Tibial artery (tissue), 4 donors: ENCODE measurements at regions not wholly inside any gene's neighbourhood (a gene's known extent, or its start where the extent isn't known, plus 50 kb on each side); places are given as distances from the start of the nearest gene placed in this dataset.

Experiments used
- DNase-seq, 2 donors: peaks; one replicate each; pipeline ENCODE4 v3.0.0-alpha.2; 2019
- H3K27ac ChIP-seq, 2 donors: fragments of 200-600 bp; sonication (generic) in 1 of 2; 1 replicate in 1 of 2; 2 replicates in 1 of 2; pipeline ENCODE4 v1.5.1; 2018 to 2019; ENCODE audit warnings: mild to moderate bottlenecking in 1 of 2
- H3K27me3 ChIP-seq, 2 donors: fragments of 200-600 bp; sonication (generic) in 1 of 2; one replicate each; pipeline versions ENCODE4 v1.5.1 to v1.6.0; 2016 to 2019
- H3K36me3 ChIP-seq, 3 donors: fragments of 200-600 bp; sonication (generic) in 2 of 3; one replicate each; pipeline ENCODE4 v1.5.1; 2016 to 2019; ENCODE audit warnings: mild to moderate bottlenecking in 2 of 3
- H3K4me1 ChIP-seq, 4 donors: fragments of 200-600 bp; sonication (generic) in 2 of 4; 1 replicate in 3 of 4; 2 replicates in 1 of 4; pipeline ENCODE4 v1.5.1; 2016 to 2019
- H3K4me3 ChIP-seq, 2 donors: fragments of 200-600 bp; sonication (generic) in 1 of 2; 1 replicate in 1 of 2; 2 replicates in 1 of 2; pipeline ENCODE4 v1.5.1; 2018 to 2019; ENCODE audit warnings: mild to moderate bottlenecking in 2 of 2
- H3K9me3 ChIP-seq, 3 donors: fragments of 200-600 bp; sonication (generic) in 1 of 3; one replicate each; pipeline ENCODE4 v1.5.1; 2016 to 2019
- CTCF ChIP-seq, 2 experiments: fragments of 200-600 bp in 1 of 2; fragments of 450-650 bp in 1 of 2; IDR thresholded peaks; one replicate each; pipeline ENCODE4 v1.5.1; 2017 to 2019; ENCODE audit warnings: antibody characterized with exemption in 2 of 2, mild to moderate bottlenecking in 1 of 2, moderate library complexity in 1 of 2
- intact Hi-C: fragments of 100-400 bp; cut with DNase I; formaldehyde crosslinking; loops from one replicate; pipeline ENCODE4 v1.15.0; 2023; ENCODE audit warnings: low total_unique reads

DNA sequence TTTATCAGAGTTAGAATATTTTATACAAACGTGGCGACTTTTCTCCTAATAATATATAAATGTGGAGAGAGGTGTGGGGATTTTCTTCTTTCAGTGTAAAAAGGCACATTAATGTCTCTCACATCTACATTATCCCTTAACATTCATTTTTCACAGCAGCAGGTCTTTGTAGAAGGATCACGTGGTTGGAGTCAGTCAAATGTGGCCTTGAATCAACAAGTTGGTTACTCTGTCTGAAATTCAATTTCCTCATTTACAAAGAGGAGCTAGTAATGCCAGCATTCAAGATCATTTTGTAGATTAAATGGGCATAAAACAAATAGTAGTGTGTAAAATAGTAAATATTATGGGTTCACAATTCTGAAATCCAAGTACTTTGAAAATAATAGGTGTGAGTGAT is 183.1 kb upstream of the SEMA3E start:
- Histone ChIP-seq H3K9me3 (no peaks in the 10 kb centered on the region), H3K27me3 (no peaks in the 10 kb centered on the region)
- intact Hi-C loops, result loop anchor here (10.0 kb wide), 1 partner anchor 747 kb away; no protein-coding TSS in a partner anchor

DNA sequence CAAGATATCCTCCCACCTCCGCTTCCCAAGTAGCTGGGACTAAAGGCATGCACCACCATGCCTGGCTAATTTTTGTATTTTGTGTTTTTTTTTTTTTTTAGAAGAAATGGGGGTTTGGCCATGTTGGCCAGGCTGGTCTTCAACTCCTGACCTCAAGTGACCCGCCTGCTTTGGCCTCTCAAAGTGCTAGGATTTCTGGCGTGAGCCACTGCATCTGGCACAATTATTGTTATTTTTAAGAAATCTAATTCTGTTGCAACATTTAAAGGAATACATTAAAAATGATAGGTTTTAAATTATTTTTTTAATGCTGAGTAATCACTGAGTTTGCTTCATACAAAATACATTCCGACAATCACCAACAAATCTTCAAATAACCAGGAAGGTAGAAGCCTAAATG is 178.1 kb upstream of the SEMA3E start:
- intact Hi-C loops, result no loop called here
- DNase-seq, result no peak
- Histone ChIP-seq H3K27ac (no peak overlapping the region), H3K4me3 (no peak overlapping the region), H3K9me3 (no peaks in the 10 kb centered on the region), H3K4me1 (no peaks in the 10 kb centered on the region), H3K36me3 (no peaks in the 10 kb centered on the region), H3K27me3 (no peaks in the 10 kb centered on the region)
- TF ChIP-seq CTCF (IDR thresholded peaks at IDR 0.05), result no peak

More for the DNA sequence above, 183.1 kb upstream of the SEMA3E start:
- Histone ChIP-seq H3K36me3 (no peaks in the 10 kb centered on the region), H3K4me1 (no peaks in the 10 kb centered on the region), H3K4me3 (no peak overlapping the region), H3K27ac (no peak overlapping the region)
- TF ChIP-seq CTCF (IDR thresholded peaks at IDR 0.05), result no peak
- DNase-seq, result no peak

DNA sequence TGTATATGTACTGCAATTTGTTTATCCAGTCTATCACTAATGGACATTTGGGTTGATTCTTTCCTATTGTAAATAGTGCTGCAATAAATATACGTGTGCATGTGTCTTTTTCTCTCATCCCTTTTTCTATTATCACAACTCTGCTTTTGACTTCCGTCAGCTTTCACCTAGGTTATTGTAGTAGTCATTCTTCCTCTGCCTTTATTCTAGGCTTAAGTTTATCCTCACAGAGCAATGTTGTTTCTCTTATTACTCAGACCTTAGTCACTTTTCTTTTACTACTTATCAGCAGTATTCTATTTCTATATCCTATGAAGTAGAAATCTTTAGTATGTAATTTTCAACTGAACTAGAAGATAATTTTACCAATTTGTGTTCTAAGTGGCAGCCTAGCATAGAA is 175.3 kb upstream of the SEMA3E start:
- no peaks in the 10 kb centered on the region for H3K4me1 ChIP-seq
- DNase-seq, result no peak
- TF ChIP-seq CTCF (IDR thresholded peaks at IDR 0.05), result no peak
- no peaks in the 10 kb centered on the region for H3K36me3 ChIP-seq
- intact Hi-C loops, result no loop called here
- no peaks in the 10 kb centered on the region for H3K27me3 ChIP-seq
- no peaks in the 10 kb centered on the region for H3K9me3 ChIP-seq
- no peak overlapping the region for H3K4me3 ChIP-seq
- no peak overlapping the region for H3K27ac ChIP-seq

- no peak overlapping the region for H3K27ac ChIP-seq
- DNase-seq, result no peak
- H3K36me3 ChIP-seq, result no peaks in the 10 kb centered on the region
- H3K27me3 ChIP-seq, result no peaks in the 10 kb centered on the region
- TF ChIP-seq CTCF (IDR thresholded peaks at IDR 0.05), result no peak
- no peaks in the 10 kb centered on the region for H3K4me1 ChIP-seq
- H3K9me3 ChIP-seq, result no peaks in the 10 kb centered on the region
- intact Hi-C loops, result no loop called here
- H3K4me3 ChIP-seq, result no peak overlapping the region
These were observed 172.9 kb upstream of the SEMA3E start for GRCh38 chr7:83821866-83822265.

GRCh38 chr7:83820641-83821040 is 171.7 kb upstream of the SEMA3E start:
- no peaks in the 10 kb centered on the region for H3K27me3 ChIP-seq
- H3K36me3 ChIP-seq, result no peaks in the 10 kb centered on the region
- no peak for TF ChIP-seq CTCF (IDR thresholded peaks at IDR 0.05)
- DNase-seq, result no peak
- H3K4me1 ChIP-seq, result no peaks in the 10 kb centered on the region
- no peak overlapping the region for H3K4me3 ChIP-seq
- no peak overlapping the region for H3K27ac ChIP-seq
- intact Hi-C loops, result no loop called here
- no peaks in the 10 kb centered on the region for H3K9me3 ChIP-seq

GRCh38 chr7:83819911-83820310 is 171.0 kb upstream of the SEMA3E start:
- intact Hi-C loops, result no loop called here
- Histone ChIP-seq H3K4me1 (no peaks in the 10 kb centered on the region), H3K27ac (no peak overlapping the region)

More at GRCh38 chr7:83819911-83820310, 171.0 kb upstream of the SEMA3E start:
- DNase-seq, result no peak
- H3K27me3 ChIP-seq, result no peaks in the 10 kb centered on the region
- no peak for TF ChIP-seq CTCF (IDR thresholded peaks at IDR 0.05)
- no peaks in the 10 kb centered on the region for H3K36me3 ChIP-seq
- H3K9me3 ChIP-seq, result no peaks in the 10 kb centered on the region
- no peak overlapping the region for H3K4me3 ChIP-seq
